ENCODE measurements at regions not wholly inside any gene's neighbourhood (a gene's known extent, or its start where the extent isn't known, plus 50 kb on each side); places are given as distances from the start of the nearest gene placed in this dataset.

- Histone ChIP-seq H4K20me1 (ENCODE audit: insufficient read depth, low read length) (no peaks in the 10 kb centered on the region), H3K36me3 (replicated peaks in 1 of 2; ENCODE audit: control insufficient read depth in 1 of 2, insufficient read depth in 2 of 2, low read length in 2 of 2) (no peaks in the 10 kb centered on the region), H2AFZ (ENCODE audit: low read length) (no peak overlapping the region), H3K9me3 (ENCODE audit: low read length) (no peaks in the 10 kb centered on the region), H3K4me3 (replicated peaks in 1 of 3; ENCODE audit: insufficient read depth in 1 of 3, low read depth in 2 of 3, low read length in 3 of 3) (no peak overlapping the region), H3K4me2 (ENCODE audit: low read depth, low read length) (no peak overlapping the region), H3K27ac (ENCODE audit: extremely low read length, insufficient read depth, low read length) (no peak overlapping the region), H3K27me3 (ENCODE audit: control insufficient read depth in 1 of 2, insufficient read depth in 2 of 2, low read length in 2 of 2) (no peaks in the 10 kb centered on the region), H3K9ac (ENCODE audit: insufficient read depth, low read depth, low read length) (no peak overlapping the region), H3K79me2 (ENCODE audit: insufficient read depth, low read length) (no peaks in the 10 kb centered on the region), H3K4me1 (ENCODE audit: insufficient read depth, low read length) (no peaks in the 10 kb centered on the region)
- BruUV-seq (replicated peaks), result no TSS peak
- TF ChIP-seq PLRG1 (conservative IDR thresholded peaks at IDR 0.05), result no peak
- 0 out of 2 replicates have a peak, but pooled peaks have one; percentile 41 for TF ChIP-seq MAFF (IDR thresholded peaks at IDR 0.05; ENCODE audit: low read depth, low read length)
- TF ChIP-seq MAFK (conservative IDR thresholded peaks at IDR 0.05 in 1 of 2, IDR thresholded peaks at IDR 0.05 in 1 of 2; ENCODE audit: low read length in 2 of 2), result peak; percentile 19 to 68; a peak in 2 of 4 replicates
- no peak for ATAC-seq
- intact Hi-C loops (cut with micrococcal nuclease; ENCODE audit: unreplicated experiment), result no loop called here
- ChIA-PET CTCF (ENCODE audit: low intra/inter-chr PET ratio, low total read pairs) (no interaction called here), POLR2A (no interaction called here)
- no peak for FAIRE-seq
- no peak for DNase-seq (ENCODE audit: low spot score)
- 38% methylated on average over 1 of the region's 1 CpG for WGBS (ENCODE audit: low lambda C conversion rate)
- in situ Hi-C loops (cut with HindIII; ENCODE audit: extremely low pct_ligation_motif_present, low pct_unique_long_range_greater_than_20kb), result no loop called here
Observed at GRCh38 chr7:88688222-88688621, 71.3 kb upstream of the ZNF804B start.

GRCh38 chr7:88686468-88687229, 72.9 kb upstream of the ZNF804B start:
- H3K4me3 ChIP-seq (replicated peaks in 1 of 3; ENCODE audit: insufficient read depth in 1 of 3, low read depth in 2 of 3, low read length in 3 of 3), result no peak overlapping the region
- in situ Hi-C loops (cut with HindIII; ENCODE audit: extremely low pct_ligation_motif_present, low pct_unique_long_range_greater_than_20kb) (no loop called here), intact Hi-C loops (cut with micrococcal nuclease; ENCODE audit: unreplicated experiment) (no loop called here)
- ChIA-PET CTCF (ENCODE audit: low intra/inter-chr PET ratio, low total read pairs) (no interaction called here), POLR2A (no interaction called here)
- BruUV-seq (replicated peaks), result no TSS peak
- no peaks in the 10 kb centered on the region for H3K9me3 ChIP-seq (ENCODE audit: low read length)
- no peak overlapping the region for H3K4me2 ChIP-seq (ENCODE audit: low read depth, low read length)
- H3K4me1 ChIP-seq (ENCODE audit: insufficient read depth, low read length), result no peaks in the 10 kb centered on the region
- no peak for DNase-seq (ENCODE audit: low spot score)
- H3K79me2 ChIP-seq (ENCODE audit: insufficient read depth, low read length), result no peaks in the 10 kb centered on the region
- no peaks in the 10 kb centered on the region for H4K20me1 ChIP-seq (ENCODE audit: insufficient read depth, low read length)
- WGBS (ENCODE audit: low lambda C conversion rate), result 56% methylated on average over 19 of the region's 30 CpGs
- FAIRE-seq, result no peak
- ATAC-seq, result no peak; the same call in 2 of the 3 replicates
- H3K36me3 ChIP-seq (replicated peaks in 1 of 2; ENCODE audit: control insufficient read depth in 1 of 2, insufficient read depth in 2 of 2, low read length in 2 of 2), result no peaks in the 10 kb centered on the region
- no peaks in the 10 kb centered on the region for H3K27me3 ChIP-seq (ENCODE audit: control insufficient read depth in 1 of 2, insufficient read depth in 2 of 2, low read length in 2 of 2)
- no peak overlapping the region for H2AFZ ChIP-seq (ENCODE audit: low read length)
- H3K27ac ChIP-seq (ENCODE audit: extremely low read length, insufficient read depth, low read length), result no peak overlapping the region
- no peak overlapping the region for H3K9ac ChIP-seq (ENCODE audit: insufficient read depth, low read depth, low read length)
- TF ChIP-seq HOXA5 (CRISPR knock-in tag; IDR thresholded peaks at IDR 0.05), result no peak
- TF ChIP-seq ZBTB3 (CRISPR knock-in tag; IDR thresholded peaks at IDR 0.05; ENCODE audit: borderline replicate concordance, low read depth), result no peak
- TF ChIP-seq ZNF275 (CRISPR knock-in tag; IDR thresholded peaks at IDR 0.05; ENCODE audit: borderline replicate concordance), result no peak
- no peak for TF ChIP-seq ZNF597 (CRISPR knock-in tag; IDR thresholded peaks at IDR 0.05)
- no peak for TF ChIP-seq RAD51 (IDR thresholded peaks at IDR 0.05; ENCODE audit: borderline replicate concordance)
- TF ChIP-seq ZNF629 (CRISPR knock-in tag; conservative IDR thresholded peaks at IDR 0.05), result no peak
- no peak for TF ChIP-seq ZNF761 (CRISPR knock-in tag; conservative IDR thresholded peaks at IDR 0.05)
- TF ChIP-seq MTF1 (CRISPR knock-in tag; IDR thresholded peaks at IDR 0.05), result no peak
- no peak for TF ChIP-seq ZNF768 (CRISPR knock-in tag; IDR thresholded peaks at IDR 0.05)
- TF ChIP-seq ZNF296 (CRISPR knock-in tag; conservative IDR thresholded peaks at IDR 0.05), result no peak
- no peak for TF ChIP-seq SOX6 (IDR thresholded peaks at IDR 0.05)
- no peak for TF ChIP-seq SOX6 (CRISPR knock-in tag; IDR thresholded peaks at IDR 0.05)
- TF ChIP-seq MLLT10 (CRISPR knock-in tag; IDR thresholded peaks at IDR 0.05), result no peak
- TF ChIP-seq ETV6 (CRISPR knock-in tag; conservative IDR thresholded peaks at IDR 0.05), result no peak
- no peak for TF ChIP-seq KDM2A (CRISPR knock-in tag; IDR thresholded peaks at IDR 0.05; ENCODE audit: borderline replicate concordance, low read depth)
- no peak for TF ChIP-seq TOE1 (CRISPR knock-in tag; IDR thresholded peaks at IDR 0.05)
- no peak for TF ChIP-seq NCOA2 (CRISPR knock-in tag; IDR thresholded peaks at IDR 0.05)
